Activated naive CD8-positive, alpha-beta T cell (primary cell): ENCODE measurements at regions not wholly inside any gene's neighbourhood (a gene's known extent, or its start where the extent isn't known, plus 50 kb on each side); places are given as distances from the start of the nearest gene placed in this dataset.
"Not testable (repeated sequence)": the region's sequence is repeated elsewhere in the genome, so short reads cannot be mapped to it uniquely, and the experiment has no call there.

Experiments used
- H3K27ac Mint-ChIP-seq: one replicate; pipeline ENCODE4 v1.8.0; 2021; ENCODE audit warnings: mixed read lengths
- H3K27me3 Mint-ChIP-seq: one replicate; pipeline ENCODE4 v1.8.0; 2021; ENCODE audit warnings: mixed read lengths
- H3K36me3 Mint-ChIP-seq: one replicate; pipeline ENCODE4 v1.8.0; 2021; ENCODE audit warnings: mixed read lengths
- H3K4me1 Mint-ChIP-seq: one replicate; pipeline ENCODE4 v1.8.0; 2021; ENCODE audit warnings: low read depth, mixed read lengths
- H3K4me3 Mint-ChIP-seq: one replicate; pipeline ENCODE4 v1.8.0; 2021; ENCODE audit warnings: mild to moderate bottlenecking, mixed read lengths
- H3K9me3 Mint-ChIP-seq: one replicate; pipeline ENCODE4 v1.8.0; 2021; ENCODE audit warnings: low read depth, mixed read lengths

DNA sequence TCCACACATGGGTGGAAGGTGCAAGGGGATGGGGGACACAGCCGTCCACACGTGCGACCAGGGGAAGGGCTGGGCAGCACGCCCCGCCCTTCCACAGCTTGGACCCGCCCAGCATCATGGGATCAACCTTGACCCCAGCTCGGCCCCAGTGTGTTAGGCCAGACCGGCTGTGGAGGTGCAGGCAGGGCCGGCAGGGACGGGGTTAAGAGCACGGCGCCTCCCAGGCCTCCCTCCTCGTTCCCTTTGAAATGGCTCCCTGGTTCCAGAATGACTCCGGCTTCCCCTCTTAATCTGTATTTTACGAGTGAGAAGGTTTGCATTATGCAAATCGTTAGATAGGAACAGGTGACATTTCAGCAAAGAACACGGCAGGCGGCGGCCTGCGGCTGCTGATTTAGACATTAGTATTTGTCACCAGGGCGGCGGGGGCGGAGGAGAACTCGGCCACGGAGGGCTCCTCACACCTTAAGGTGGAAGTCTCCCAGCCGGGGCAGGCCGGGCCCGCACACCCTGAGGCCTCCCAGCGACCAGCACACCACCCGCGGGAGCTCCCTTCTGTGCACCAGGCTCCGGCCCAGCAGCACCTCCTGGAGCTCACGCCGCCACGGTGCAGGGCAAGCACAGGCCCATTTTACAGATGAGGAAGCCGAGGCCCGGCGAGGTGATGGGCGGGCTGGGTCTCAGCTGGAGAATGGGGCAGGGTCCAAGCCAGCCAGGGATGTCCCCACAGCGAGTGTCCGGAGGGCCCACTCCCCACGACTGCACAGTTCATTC is 116.1 kb downstream of the FAM53A start:
- H3K27ac Mint-ChIP-seq = no peak overlapping the region
- H3K4me1 Mint-ChIP-seq = peaks cover 3% of the 10 kb centered on the region
- H3K4me3 Mint-ChIP-seq = no peak overlapping the region
- H3K27me3 Mint-ChIP-seq = no peaks in the 10 kb centered on the region
- H3K9me3 Mint-ChIP-seq = no peaks in the 10 kb centered on the region
- no peaks in the 10 kb centered on the region for H3K36me3 Mint-ChIP-seq

DNA sequence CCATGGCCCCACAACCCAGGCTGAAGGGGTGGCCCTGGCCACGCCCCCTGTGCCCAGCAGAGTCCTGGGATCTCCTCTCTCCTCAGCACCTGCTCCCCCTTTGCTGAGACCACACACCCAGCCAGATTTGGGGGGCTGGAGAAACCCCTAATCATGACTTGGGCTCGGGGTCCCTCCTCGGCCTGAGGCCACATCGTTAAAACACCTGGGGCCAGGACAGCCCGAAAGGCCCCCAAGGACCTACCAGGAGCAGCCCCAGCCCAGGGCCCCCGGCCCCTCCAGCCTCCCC is 116.7 kb downstream of the FAM53A start:
- Mint-ChIP-seq H3K4me1 (peaks cover 3% of the 10 kb centered on the region), H3K9me3 (no peaks in the 10 kb centered on the region), H3K27ac (no peak overlapping the region), H3K36me3 (no peaks in the 10 kb centered on the region), H3K4me3 (no peak overlapping the region), H3K27me3 (no peaks in the 10 kb centered on the region)

DNA sequence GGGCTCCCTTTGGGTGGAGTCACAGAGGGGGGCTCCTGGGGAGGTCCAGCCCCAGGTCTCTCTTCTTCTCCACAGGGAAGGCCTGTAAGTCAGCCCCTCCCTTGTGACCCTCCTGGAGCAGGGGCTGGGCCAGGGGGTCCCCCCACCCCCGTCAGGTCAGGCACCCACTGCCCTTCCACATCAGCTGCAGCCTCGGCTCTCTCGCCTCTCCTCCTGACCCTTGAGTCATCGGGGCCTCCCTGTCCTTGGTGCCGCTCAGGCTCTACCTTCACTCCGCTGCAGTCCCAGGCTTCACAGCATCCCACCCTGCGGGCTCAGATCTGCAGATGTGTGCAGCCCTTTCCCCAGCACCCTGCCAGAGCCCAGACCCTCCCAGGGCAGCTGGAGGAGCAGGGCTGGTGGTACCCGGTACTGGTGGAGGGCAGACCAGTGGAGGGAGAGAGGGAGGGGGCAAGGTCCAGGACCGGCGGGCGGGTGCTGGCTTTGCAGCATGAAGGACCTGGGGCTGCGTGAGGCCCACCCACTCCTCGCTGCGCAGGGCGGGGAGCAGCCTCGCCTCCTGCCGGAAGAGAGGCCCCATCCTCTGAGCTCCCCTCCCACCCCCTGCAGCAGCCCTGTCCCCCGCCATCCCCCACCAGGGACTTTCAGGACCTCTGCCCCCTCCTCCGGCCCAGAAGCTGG is 117.1 kb downstream of the FAM53A start:
- no peak overlapping the region for H3K27ac Mint-ChIP-seq

DNA sequence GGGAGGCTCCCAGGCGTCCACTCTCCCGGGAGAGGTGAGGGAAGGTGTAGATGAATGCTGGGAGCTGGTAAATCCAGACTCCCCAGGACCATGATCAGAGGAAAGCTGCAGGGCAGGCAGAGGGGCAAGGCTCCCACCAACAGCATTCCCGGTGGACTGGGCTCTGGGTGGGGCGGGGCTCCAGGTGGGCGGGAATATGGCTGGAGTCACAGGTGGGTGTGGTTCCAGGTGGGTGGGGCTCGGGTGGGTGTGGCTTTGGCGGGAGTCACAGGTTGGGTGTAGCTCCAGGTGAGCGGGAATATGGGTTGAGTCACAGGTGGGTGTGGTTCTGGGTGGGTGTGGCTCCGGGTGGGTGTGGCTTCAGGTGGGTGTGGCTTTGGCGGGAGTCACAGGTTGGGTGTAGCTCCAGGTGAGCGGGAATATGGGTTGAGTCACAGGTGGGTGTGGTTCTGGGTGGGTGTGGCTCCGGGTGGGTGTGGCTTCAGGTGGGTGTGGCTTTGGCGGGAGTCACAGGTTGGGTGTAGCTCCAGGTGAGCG is 117.7 kb downstream of the FAM53A start:
- H3K27ac Mint-ChIP-seq, H3K27me3 Mint-ChIP-seq, H3K36me3 Mint-ChIP-seq, H3K4me1 Mint-ChIP-seq, H3K9me3 Mint-ChIP-seq: not testable (repeated sequence)
- peak overlapping the region; percentile 59 for H3K4me3 Mint-ChIP-seq

More for the DNA sequence above, 117.1 kb downstream of the FAM53A start:
- H3K9me3 Mint-ChIP-seq = no peaks in the 10 kb centered on the region
- no peaks in the 10 kb centered on the region for H3K27me3 Mint-ChIP-seq
- no peak overlapping the region for H3K4me3 Mint-ChIP-seq
- H3K4me1 Mint-ChIP-seq = peaks cover 3% of the 10 kb centered on the region
- no peaks in the 10 kb centered on the region for H3K36me3 Mint-ChIP-seq

DNA sequence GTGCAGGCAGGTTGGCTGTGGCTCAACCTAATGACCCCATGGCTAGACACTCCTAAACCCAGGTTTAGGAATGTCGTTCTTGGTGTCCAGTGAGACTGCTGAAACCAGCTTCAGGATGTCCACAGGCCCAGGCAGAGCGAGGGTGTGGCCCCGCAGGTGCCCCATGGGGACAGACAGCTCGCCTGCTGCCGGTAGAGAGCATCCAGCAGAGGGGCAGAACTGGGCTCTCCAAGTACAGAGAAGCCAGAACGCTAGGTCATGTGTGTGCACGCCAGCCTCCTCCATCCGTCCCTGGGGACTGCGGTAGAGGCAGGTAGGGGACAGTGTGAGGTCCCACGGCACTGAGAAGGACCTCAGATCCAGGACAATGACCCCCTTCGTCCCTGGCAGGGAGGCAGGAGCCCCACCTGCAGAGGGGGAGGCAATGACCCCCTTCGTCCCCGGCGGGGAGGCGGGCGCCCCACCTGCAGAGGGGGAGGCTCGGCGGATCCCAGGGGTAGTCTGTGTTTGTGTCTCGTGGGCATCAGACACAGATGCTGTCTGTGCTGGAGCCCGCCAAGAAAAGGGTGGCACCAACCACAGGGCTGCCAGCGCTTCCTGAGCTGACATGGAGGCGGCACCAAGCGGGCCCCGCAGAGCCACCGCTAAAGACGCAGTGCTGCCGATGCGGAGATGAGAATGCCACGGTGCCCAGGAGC is 118.4 kb downstream of the FAM53A start:
- no peaks in the 10 kb centered on the region for H3K36me3 Mint-ChIP-seq
- H3K4me3 Mint-ChIP-seq = peak overlapping the region; percentile 59
- no peak overlapping the region for H3K27ac Mint-ChIP-seq
- H3K27me3 Mint-ChIP-seq = no peaks in the 10 kb centered on the region
- no peaks in the 10 kb centered on the region for H3K9me3 Mint-ChIP-seq
- H3K4me1 Mint-ChIP-seq = peaks cover 3% of the 10 kb centered on the region

DNA sequence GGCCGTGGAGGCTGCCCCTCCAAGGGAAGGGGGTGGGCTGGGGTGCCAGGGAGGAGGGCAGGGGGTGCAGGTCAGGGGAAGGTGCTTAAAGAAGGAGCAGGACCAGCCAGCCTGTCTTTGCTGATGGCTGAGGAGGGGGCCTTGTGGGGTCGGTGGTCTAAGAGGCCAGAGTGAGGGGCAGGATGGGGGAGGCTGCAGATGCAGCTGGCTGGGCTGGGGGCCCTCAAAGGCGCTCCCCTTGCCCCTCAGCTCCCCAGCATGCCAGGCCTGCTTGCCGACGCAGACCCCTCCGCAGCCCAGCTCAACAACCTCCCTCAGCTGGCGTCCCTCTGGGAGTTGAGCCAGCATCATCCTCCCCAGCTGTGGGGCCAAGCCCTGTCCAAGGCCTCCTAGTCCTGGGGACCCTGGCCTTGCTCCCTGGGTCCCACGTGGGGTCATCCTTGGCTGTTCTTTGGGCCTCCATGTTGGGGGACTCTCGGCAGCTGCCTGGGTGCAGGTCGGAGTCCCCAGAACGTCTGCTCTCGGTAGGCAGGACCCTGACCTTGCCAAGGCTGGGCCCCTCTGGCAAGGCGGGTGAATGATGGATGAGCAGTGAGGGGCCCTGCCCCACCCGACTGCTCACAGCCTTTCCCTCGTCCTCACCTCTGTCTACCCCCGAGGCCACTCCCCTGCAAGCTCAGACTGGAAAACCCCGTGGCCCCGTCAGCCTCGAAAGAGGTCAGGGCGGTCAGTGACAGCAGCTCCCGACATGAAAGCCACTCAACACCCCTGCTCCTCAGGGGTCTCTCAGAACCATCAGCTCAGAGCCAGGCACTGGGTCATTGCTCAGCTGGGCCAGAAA is 119.4 kb downstream of the FAM53A start:
- Mint-ChIP-seq H3K36me3 (no peaks in the 10 kb centered on the region), H3K27ac (no peak overlapping the region), H3K27me3 (no peaks in the 10 kb centered on the region), H3K4me3 (no peak overlapping the region), H3K4me1 (peaks cover 3% of the 10 kb centered on the region), H3K9me3 (no peaks in the 10 kb centered on the region)

DNA sequence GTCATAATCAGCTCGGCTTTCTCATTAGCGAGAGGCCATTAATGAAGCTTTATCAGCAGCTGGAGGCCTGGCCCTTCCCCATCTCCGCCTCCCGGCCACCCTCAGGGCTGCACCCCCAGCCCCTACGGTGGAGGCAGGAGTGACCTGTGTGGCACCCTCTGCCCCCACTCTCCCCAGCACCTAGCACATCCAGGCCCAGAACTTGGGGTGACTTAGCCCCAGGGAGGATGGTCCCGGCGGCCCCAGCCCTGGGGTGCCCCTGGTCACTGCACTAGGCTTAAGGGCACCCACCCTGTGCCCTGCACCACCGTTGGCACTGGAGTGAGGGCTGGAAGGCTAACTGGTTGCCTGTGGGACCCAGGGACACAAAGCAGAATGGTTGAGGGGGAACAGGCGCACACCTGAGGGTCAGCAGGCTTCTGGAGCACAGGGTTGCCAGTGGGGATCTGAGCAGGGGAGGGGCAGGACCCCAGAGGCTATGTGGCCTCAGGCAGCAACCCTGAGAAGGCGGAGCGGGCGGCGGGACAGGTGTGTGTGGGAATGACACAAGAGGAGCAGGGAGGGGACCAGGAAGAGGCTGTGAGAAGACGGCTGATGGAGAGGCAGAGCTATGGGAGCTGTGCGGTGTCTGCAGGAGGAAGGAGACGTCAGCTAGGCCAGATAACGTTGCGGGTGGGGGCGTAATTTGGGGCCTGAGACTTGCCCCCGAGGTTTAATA is 120.2 kb downstream of the FAM53A start:
- Mint-ChIP-seq H3K4me3 (no peak overlapping the region), H3K27me3 (peaks cover 2% of the 10 kb centered on the region), H3K27ac (no peak overlapping the region), H3K4me1 (peaks cover 3% of the 10 kb centered on the region), H3K9me3 (no peaks in the 10 kb centered on the region), H3K36me3 (no peaks in the 10 kb centered on the region)

DNA sequence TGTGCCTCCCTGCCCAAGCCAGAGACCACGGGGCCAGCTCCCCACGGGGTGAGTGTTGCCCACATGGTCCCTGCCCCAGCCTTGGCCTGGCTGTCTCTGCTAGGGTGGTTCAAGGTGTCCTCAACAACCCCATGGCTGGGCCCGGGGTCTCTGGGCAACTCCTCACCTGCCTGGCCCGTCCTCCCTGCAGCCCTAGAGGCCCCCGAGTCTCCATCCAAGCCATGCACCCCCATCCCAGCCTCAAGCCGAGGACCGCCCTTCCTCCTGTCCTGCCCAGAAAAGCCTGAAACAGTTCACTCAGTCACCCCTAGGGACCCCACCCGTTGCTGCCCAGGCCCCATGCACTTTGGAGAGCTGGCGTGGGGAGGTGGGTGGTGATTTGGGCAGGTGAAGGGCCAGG is 120.9 kb downstream of the FAM53A start:
- Mint-ChIP-seq H3K9me3 (no peaks in the 10 kb centered on the region), H3K27me3 (peaks cover 2% of the 10 kb centered on the region), H3K4me3 (no peak overlapping the region), H3K36me3 (no peaks in the 10 kb centered on the region), H3K4me1 (peaks cover 3% of the 10 kb centered on the region), H3K27ac (no peak overlapping the region)

DNA sequence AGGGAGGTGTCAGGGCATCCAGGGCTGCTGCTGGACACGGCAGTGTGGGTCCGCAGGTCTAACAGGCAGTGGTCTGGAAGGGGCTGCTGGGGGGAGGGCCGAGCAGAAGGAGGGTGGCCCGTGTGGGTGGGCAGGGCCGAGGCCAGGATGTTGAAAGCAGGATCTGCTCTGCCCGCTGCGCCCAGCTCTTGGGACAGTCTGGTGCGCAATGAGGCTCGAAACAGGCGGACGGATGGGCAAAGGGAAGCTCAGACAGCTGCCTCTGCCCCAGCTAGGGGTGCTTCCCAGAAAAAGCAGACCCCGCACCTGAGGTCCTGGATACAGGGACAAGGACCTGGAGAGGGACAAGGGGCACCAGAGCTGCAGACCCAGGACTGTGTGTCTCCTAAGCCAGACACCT is 121.3 kb downstream of the FAM53A start:
- Mint-ChIP-seq H3K27me3 (peaks cover 2% of the 10 kb centered on the region), H3K4me3 (no peak overlapping the region), H3K36me3 (no peaks in the 10 kb centered on the region), H3K9me3 (no peaks in the 10 kb centered on the region), H3K4me1 (peaks cover 3% of the 10 kb centered on the region), H3K27ac (no peak overlapping the region)

DNA sequence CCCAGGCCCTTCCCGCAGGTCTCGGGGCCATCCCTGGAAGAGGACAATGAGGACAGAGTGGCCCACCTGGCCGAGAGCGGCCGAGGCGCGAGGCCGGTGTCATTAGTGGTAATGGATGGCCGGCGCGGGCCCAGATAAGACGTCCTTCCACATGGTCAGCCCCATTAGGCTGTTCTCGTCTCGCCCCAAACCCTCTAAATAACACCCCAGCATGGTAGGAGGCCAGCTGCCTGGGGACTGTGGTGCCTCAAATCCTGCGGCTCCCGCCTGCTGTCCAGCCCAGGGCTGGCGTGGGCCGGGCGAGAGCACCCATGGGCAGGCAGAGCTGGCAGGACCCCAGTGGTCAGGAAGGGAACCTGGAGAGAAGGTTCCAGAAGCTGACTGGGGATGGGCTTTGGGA is 121.7 kb downstream of the FAM53A start:
- H3K27ac Mint-ChIP-seq = no peak overlapping the region
- peaks cover 2% of the 10 kb centered on the region for H3K27me3 Mint-ChIP-seq
- H3K36me3 Mint-ChIP-seq = no peaks in the 10 kb centered on the region
- no peak overlapping the region for H3K4me3 Mint-ChIP-seq
- no peaks in the 10 kb centered on the region for H3K9me3 Mint-ChIP-seq
- peaks cover 3% of the 10 kb centered on the region for H3K4me1 Mint-ChIP-seq

DNA sequence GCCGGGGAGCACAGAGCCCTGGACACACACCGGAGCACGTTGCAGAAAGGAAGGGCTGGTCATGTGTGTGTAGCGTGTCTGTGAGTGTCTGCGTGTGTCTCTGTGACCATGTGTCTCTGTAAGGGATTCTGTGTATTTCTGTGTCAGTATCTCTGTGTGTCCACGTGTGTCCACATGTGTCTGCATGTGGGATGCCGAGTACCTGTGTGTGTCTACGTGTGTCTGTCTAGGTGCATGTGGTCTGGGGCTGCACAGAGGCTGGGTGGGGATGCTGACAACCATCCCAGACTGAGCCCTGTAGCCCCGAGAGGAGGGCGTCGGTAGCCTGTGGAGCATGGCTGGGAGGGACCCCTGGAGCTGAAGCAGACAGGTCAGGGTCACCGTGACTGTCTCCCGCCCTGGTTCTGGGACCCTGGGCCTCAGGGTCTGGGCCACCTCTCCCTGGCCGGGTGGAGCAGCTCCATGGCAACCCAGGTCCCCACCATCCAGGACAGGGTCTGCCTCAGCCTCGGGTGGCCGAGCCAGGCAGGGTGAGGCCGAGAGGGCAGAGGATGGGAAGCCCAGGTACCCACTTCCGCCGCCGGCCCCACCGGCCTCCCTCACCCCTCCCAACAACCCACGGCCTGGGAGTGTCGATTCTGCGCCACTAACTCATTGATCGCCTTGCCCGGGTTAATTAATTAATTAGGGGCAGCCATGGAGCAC is 122.7 kb downstream of the FAM53A start:
- no peaks in the 10 kb centered on the region for H3K9me3 Mint-ChIP-seq
- H3K4me3 Mint-ChIP-seq = no peak overlapping the region
- peaks cover 3% of the 10 kb centered on the region for H3K4me1 Mint-ChIP-seq
- H3K36me3 Mint-ChIP-seq = no peaks in the 10 kb centered on the region
- H3K27me3 Mint-ChIP-seq = peaks cover 6% of the 10 kb centered on the region
- no peak overlapping the region for H3K27ac Mint-ChIP-seq

DNA sequence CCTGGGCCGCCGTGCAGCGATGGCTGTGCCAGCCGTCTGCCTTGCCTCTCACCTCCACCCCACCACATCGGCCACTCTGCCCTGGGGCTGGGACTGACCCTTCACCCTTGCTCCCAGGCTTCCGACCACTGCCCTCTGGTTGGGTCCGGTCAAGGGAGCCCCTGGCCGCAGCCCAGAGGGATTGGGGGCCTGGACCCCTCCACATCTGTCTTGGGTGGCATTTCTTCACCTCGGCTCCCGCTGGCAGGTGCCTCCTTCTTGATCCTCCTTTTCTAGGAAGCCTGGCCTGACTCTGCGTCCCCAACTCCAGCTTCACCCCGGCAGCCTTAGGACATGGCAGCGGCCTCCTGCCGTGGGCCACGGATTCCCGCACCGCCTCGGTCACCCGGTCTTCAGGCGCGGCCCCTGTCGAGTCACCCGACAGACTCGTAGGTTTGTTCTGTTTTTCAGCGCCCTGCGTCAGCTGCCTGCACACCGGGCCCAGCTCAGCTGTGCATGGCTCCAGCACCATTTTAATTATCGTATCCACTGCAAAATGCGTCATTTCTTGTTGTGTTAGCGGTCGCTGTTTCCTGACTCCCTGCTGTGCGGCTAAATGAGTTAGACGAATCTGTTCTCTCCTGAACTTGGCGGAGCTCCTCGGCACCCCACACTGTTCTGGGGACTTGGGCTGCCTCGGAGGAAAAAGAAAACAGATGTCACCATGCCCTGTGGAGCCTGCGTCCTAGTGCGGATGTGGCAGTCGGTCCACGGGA is 124.0 kb downstream of the FAM53A start:
- no peak overlapping the region for H3K27ac Mint-ChIP-seq
- H3K4me3 Mint-ChIP-seq = no peak overlapping the region
- no peaks in the 10 kb centered on the region for H3K4me1 Mint-ChIP-seq
- peaks cover 6% of the 10 kb centered on the region for H3K27me3 Mint-ChIP-seq
- H3K36me3 Mint-ChIP-seq = no peaks in the 10 kb centered on the region
- H3K9me3 Mint-ChIP-seq = no peaks in the 10 kb centered on the region

DNA sequence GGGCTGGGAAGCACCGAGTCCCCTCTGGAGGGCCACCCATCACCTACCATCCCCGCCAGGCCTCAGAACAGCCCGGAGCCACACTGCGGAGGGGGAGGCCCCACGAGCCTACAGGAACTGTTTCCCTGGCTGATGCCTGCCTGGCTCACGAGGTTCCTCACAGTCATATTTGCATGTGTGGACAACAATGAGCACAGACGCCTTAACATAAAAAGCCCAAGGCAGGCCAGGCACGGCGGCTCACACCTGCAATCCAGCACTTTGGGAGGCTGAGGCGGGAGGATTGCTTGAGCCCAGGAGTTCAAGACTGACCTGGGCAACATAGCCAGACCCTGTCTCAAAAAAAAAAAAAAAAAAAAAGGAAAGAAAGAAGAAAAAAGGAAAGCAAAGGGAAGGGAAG is 125.9 kb downstream of the FAM53A start:
- H3K4me1 Mint-ChIP-seq = no peaks in the 10 kb centered on the region
- H3K36me3 Mint-ChIP-seq = no peaks in the 10 kb centered on the region
- no peak overlapping the region for H3K4me3 Mint-ChIP-seq
- no peaks in the 10 kb centered on the region for H3K9me3 Mint-ChIP-seq
- H3K27me3 Mint-ChIP-seq = peaks cover 11% of the 10 kb centered on the region
- H3K27ac Mint-ChIP-seq = no peak overlapping the region
